GM18508 (cell line): ENCODE measurements at regions not wholly inside any gene's neighbourhood (a gene's known extent, or its start where the extent isn't known, plus 50 kb on each side); places are given as distances from the start of the nearest gene placed in this dataset.
"Not testable (repeated sequence)": the region's sequence is repeated elsewhere in the genome, so short reads cannot be mapped to it uniquely, and the experiment has no call there.

ENCODE experiments used
- ATAC-seq: cut with Tn5 transposase; IDR thresholded peaks from one replicate; pipeline ENCODE4 v1.9.1; 2021; ENCODE audit warnings: moderate number of reproducible peaks; ENCODE audit not compliant: insufficient read depth, unreplicated experiment

- ATAC-seq = no peak
Measured at GRCh38 chr3:147661916-147662315, 252.8 kb downstream of the ZIC1 start.

DNA sequence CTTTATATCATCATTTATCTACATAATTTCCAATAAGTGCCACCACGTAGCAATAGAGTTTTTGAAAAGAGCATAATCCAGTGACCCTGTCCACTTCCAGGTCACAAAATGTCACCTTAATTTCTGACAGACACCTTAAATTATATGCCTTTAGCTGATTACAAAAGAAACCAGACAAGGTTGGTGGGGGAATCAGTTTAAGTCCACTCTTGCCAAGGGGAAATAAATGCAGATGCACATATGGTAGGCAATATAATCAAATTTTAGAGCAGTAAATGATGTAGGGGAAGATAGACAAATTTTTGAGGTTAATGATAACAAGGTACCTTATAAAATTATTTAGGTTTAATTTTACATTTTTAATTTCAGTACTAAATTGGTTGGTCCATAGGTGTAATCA, 253.5 kb downstream of the ZIC1 start:
- no peak for ATAC-seq

DNA sequence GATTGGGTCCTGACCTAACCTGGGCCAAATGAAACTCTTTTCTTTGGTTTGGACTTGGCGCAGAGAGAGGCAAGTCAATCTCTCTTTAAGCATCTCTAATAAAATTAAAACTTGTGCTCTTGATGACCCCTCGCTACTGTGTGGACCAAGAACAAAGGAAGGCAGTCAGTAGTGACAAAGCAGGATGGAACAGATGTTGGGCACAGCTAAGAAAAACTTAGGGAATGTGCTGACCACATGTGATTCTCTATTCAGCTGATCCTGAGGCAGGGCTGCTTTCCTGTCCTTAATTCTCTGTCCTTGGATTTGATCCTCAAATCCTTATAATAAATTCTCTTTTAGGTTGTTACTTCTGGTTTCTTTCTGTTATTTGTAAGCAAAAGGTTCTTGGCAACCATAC, 259.9 kb downstream of the ZIC1 start:
- ATAC-seq = no peak

DNA sequence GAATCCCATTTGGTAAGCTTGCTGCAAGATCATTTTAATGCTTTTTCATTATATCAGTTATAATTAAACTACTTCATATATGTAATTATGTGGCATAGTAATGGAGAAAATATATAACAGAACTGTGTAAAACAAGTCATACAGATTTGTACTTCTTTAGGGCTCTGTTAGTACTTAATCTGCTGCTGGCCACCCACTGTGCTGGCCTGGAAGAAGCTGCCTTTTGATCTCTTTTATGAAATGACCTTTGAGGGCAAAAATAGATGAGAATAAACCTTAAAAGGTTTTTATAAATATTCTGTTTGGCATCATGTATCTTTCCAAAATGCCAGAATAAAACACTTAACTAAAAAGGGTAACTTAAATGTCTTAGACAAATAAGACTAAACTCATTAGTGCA, 262.9 kb downstream of the ZIC1 start:
- ATAC-seq = no peak

GRCh38 chr3:147672436-147672835, 263.3 kb downstream of the ZIC1 start:
- ATAC-seq = no peak

GRCh38 chr3:147675761-147676160, 266.6 kb downstream of the ZIC1 start:
- no peak for ATAC-seq

DNA sequence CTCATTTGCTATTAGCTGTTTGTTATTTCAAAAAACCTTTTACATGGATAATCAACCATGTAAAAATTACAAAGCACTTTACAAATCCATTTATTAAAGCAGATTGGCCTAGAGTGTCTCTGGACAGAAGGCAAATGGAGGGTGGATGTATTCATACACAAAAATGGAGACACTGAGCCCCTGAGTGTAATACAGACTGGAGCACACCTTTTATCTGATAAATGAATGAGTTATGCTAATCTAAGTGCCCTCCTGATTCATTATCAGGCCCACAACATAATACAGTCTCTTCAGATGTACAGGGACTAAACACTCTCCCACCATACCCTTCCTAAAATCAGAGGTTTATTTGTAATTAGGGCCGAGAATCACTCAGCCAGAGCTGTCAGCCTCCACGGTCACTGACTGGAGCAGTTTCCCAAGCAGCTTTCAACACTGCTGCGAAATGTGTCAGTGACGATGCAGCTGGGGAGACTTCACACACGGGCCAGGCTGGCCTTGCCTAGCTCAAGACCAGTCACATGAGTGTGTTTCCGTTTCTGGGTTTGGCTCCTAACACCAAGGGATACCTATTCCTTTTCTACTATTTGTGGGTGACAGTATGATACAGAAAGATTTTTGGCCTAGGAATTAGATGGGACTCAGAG, 271.8 kb downstream of the ZIC1 start:
- ATAC-seq = no peak

DNA sequence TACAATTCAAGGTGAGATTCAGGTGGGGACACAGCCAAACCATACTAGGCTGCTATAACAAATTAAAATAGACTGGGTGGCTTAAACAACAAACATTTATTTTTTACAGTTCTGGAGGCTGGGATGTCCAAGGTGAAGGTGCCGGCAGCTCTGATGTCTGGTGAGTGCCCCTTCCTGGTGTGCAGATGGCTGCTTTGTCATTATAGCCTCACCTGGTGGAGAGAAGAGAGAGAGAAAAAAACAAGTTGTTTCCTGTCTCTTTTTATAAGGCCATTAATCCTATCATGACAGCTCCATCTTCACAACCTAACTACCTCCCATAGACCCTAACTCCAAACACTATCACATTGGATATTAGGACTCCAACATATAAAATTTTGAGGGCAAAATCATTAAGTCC, 279.7 kb downstream of the ZIC1 start:
- no peak for ATAC-seq

DNA sequence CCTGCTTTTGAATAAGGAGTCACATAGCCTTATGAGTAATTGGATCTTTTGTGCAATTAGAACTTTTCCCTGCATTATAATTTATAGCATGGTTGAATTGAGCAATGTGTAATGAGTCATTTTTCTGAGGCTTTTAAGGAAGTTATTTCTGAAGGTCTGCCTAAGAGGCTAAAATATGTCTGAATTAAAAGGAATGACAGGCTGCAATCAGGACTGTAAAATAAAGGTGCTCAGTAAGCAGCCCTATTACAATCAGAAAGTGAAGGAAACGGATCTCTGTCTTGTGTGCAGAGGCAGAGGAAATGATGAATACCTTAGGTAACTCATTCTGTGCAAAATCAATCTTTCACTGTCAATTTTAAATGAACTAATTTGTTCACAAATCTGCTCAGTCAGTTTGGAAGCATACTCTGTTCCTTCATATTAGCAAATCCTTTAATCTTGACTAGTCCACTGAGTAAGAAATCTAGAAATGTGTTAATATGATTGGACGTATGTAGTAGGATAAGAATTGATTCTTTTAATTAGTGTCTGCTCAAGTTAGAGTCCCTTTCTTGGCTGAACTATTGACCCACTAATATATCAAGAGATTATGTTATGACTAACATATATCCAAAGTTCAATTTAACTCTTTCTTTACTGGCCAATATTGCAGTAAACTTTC, 290.1 kb downstream of the ZIC1 start:
- no peak for ATAC-seq

- ATAC-seq = no peak
Measured at GRCh38 chr3:147701195-147701594, 292.0 kb downstream of the ZIC1 start.

GRCh38 chr3:147702509-147702908, 293.3 kb downstream of the ZIC1 start:
- ATAC-seq = no peak

DNA sequence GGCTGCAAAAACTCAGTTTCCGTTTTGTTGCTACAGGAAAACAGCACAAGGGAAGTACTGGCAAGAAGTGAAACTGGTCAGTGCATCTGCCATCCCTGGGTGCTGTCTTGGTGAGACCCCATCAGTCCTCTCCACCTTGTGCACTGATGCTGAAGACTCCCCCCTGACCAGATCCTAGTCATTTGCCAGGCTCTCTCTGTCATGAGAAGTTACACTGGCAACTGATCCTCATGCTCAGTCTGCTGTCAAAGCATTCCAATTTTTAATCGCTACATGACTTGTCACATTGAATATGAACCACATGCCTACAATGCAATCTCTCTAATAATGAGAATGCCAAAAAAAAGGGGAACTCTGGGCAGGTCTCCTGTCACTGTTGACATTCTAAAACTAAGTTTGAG, 296.5 kb downstream of the ZIC1 start:
- no peak for ATAC-seq

DNA sequence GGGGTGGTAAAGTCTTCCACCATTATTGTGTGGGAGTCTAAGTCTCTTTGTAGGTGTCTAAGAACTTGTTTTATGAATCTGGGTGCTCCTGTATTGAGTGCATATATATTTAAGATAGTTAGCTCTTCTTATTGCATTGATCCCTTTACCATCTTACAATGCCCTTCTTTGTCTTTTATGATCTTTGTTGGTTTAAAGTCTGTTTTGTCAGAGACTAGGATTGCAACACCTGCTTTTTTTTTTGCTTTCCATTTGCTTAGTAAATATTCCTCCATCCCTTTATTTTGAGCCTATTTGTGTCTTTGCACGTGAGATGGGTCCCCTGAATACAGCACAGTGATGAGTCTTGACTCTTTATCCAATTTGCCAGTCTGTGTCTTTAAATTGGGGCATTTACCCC, 301.6 kb downstream of the ZIC1 start:
- not testable (repeated sequence) for ATAC-seq

DNA sequence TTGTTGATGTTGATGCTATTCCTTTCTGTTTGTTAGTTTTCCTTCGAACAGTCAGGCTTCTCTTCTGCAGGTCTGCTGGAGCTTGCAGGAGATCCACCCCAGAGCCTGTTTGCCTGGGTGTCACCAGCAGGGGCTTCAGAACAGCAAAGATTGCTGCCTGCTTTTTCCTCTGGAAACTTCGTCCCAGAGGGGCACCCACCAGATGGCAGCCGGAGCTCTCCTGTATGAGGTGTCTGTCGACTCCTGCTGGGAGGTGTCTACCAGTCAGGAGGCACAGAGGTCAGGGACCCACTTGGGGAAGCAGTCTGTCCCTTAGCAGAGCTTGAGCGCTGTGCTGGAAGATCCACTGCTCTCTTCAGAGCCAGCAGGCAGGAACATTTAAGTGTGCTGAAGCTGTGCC, 303.2 kb downstream of the ZIC1 start:
- no peak for ATAC-seq

- ATAC-seq = not testable (repeated sequence)
Measured at GRCh38 chr3:147712758-147713157, 303.6 kb downstream of the ZIC1 start.

- no peak for ATAC-seq
Measured at GRCh38 chr3:147713234-147714133, 304.3 kb downstream of the ZIC1 start.

- no peak for ATAC-seq
Measured at GRCh38 chr3:147729641-147730040, 320.5 kb downstream of the ZIC1 start.

- ATAC-seq = no peak
Measured at GRCh38 chr3:147730284-147730683, 321.1 kb downstream of the ZIC1 start.

DNA sequence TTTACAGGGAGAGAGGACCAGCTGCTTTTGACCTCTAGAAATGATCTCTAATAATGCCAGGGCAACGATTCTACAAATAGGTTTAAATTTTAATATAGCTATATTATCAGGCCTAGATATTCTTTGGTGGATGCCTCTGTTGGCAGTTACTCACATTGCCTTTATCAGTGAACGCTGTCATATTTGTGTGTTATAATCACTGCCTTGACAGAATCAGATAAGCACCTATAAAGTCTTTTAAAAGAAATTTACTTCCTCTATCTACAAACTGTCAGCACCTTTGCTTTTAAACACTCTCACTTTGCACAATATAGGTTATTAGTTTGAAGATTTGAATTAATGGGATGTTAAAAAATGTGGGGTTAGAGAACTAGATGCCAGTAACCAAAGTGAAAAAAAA, 324.1 kb downstream of the ZIC1 start:
- ATAC-seq = no peak

DNA sequence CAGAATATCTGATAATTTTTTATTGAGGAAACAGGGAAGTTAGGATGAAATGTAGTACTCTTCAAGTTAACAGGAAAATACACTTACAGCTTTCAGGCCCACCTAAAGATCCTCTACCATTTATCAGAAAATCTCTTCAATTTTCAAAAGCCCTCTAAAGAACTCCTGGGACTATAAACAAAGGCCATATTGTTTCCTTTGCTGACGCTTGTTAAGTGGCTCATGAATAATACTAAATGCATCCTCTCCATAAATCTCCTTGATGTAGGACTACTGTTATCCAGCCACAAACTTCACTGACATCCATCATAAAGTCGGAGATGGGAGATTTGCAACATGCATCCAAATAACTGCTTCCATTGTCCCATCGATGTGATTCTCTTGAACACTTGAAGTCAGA, 326.5 kb downstream of the ZIC1 start:
- no peak for ATAC-seq

GRCh38 chr3:147736226-147736625, 327.1 kb downstream of the ZIC1 start:
- no peak for ATAC-seq
